HepG2 (cell line): ENCODE measurements at regions not wholly inside any gene's neighbourhood (a gene's known extent, or its start where the extent isn't known, plus 50 kb on each side); places are given as distances from the start of the nearest gene placed in this dataset.

Source experiments
- ATAC-seq: fragments of 200-7000 bp; cut with Tn5 transposase; 3 replicates; pipeline ENCODE4 v1.9.1; 2020; ENCODE audit warnings: mild to moderate bottlenecking, moderate library complexity
- BruUV-seq: library from RNA; stranded (reverse); fragments of 400-500 nt; replicated peaks from 2 replicates; lab custom pipeline; 2021; lab: Mats Ljungman, UMichigan
- CTCF ChIA-PET: fragments of 300-600 bp; formaldehyde crosslinking; extraction: SDS; loops from one replicate; lab custom pipeline; 2021; ENCODE audit warnings: low total read pairs, inconsistent platforms, low intra/inter-chr PET ratio; lab: Yijun Ruan, JAX
- POLR2A ChIA-PET: fragments of 350-600 bp; sonication (Branson Sonifier 250); formaldehyde crosslinking; loops from one replicate; lab custom pipeline; 2020; ENCODE audit warnings: antibody characterized with exemption, inconsistent platforms; lab: Yijun Ruan, JAX
- DNase-seq: peaks from one replicate; pipeline ENCODE4 v3.0.0-alpha.2; 2015; ENCODE audit warnings: low spot score
- FAIRE-seq: peaks from 3 replicates; lab custom pipeline; 2011; peaks lifted over from hg19 to GRCh38; lab: Jason Lieb, UNC
- H2AFZ ChIP-seq: one replicate; pipeline ENCODE4 v1.6.1; 2011; ENCODE audit warnings: low read length, inconsistent platforms
- H3K27ac ChIP-seq: fragments of 300-600 bp; 3 replicates; pipeline ENCODE4 v1.8.0; 2011; ENCODE audit warnings: mixed run types, mild to moderate bottlenecking, mixed read lengths, low read length, inconsistent platforms; ENCODE audit not compliant: insufficient read depth; ENCODE audit errors: extremely low read length
- H3K27me3 ChIP-seq, 2 experiments: fragments of 200-600 bp in 1 of 2; 2 replicates in 1 of 2; 3 replicates in 1 of 2; pipeline versions ENCODE4 v1.6.0 to v1.8.0; 2011; ENCODE audit warnings: low read length in 2 of 2, mild to moderate bottlenecking in 2 of 2, moderate library complexity in 2 of 2, inconsistent platforms in 1 of 2; ENCODE audit not compliant: insufficient read depth in 2 of 2, control insufficient read depth in 1 of 2
- H3K36me3 ChIP-seq, 2 experiments: fragments of 200-600 bp in 1 of 2; replicated peaks in 1 of 2; 2 replicates in 1 of 2; 3 replicates in 1 of 2; pipeline versions ENCODE4 v1.5.1 to v1.8.0; 2011; ENCODE audit warnings: low read length in 2 of 2, inconsistent platforms in 1 of 2; ENCODE audit not compliant: insufficient read depth in 2 of 2, control insufficient read depth in 1 of 2
- H3K4me1 ChIP-seq: 2 replicates; pipeline ENCODE4 v1.5.1; 2012; ENCODE audit warnings: low read length, inconsistent platforms; ENCODE audit not compliant: insufficient read depth
- H3K4me2 ChIP-seq: 2 replicates; pipeline ENCODE4 v1.6.0; 2011; ENCODE audit warnings: low read depth, low read length, inconsistent platforms
- H3K4me3 ChIP-seq, 3 experiments: fragments of 200-600 bp in 1 of 3; sonication (generic), shearing (Covaris generic) in 1 of 3; replicated peaks in 1 of 3; 2 replicates each; pipeline ENCODE4 v1.5.1; 2011 to 2016; ENCODE audit warnings: low read length in 3 of 3, inconsistent platforms in 2 of 3, low read depth in 2 of 3, mild to moderate bottlenecking in 2 of 3, control low read depth in 1 of 3, mixed read lengths in 1 of 3; ENCODE audit not compliant: insufficient read depth in 1 of 3
- H3K79me2 ChIP-seq: one replicate; pipeline ENCODE4 v1.6.1; 2011; ENCODE audit warnings: low read length, inconsistent platforms; ENCODE audit not compliant: insufficient read depth
- H3K9ac ChIP-seq: 2 replicates; pipeline ENCODE4 v1.6.0; 2011; ENCODE audit warnings: mild to moderate bottlenecking, low read depth, low read length, inconsistent platforms; ENCODE audit not compliant: insufficient read depth
- H3K9me3 ChIP-seq: 2 replicates; pipeline ENCODE4 v1.5.1; 2012; ENCODE audit warnings: mild to moderate bottlenecking, low read length
- H4K20me1 ChIP-seq: 2 replicates; pipeline ENCODE4 v1.6.0; 2011; ENCODE audit warnings: inconsistent platforms, mild to moderate bottlenecking, low read length, moderate library complexity; ENCODE audit not compliant: insufficient read depth
- ARHGAP35 ChIP-seq: sonication (generic); formaldehyde crosslinking; IDR thresholded peaks from 2 replicates; pipeline ENCODE4 v1.9.0; 2022; ENCODE audit warnings: mild to moderate bottlenecking, inconsistent platforms, moderate library complexity, missing genetic modification reagents, borderline replicate concordance
- CBX5 ChIP-seq: sonication (generic); formaldehyde crosslinking; IDR thresholded peaks from 2 replicates; pipeline ENCODE4 v1.4.0; 2020; ENCODE audit warnings: missing genetic modification reagents, borderline replicate concordance
- FOXA3 ChIP-seq: IDR thresholded peaks from 2 replicates; pipeline ENCODE4 v1.6.1; 2016; ENCODE audit warnings: missing genetic modification reagents, missing compliant biosample characterization
- HNRNPK ChIP-seq: fragments of 200-400 bp; formaldehyde crosslinking; IDR thresholded peaks from 2 replicates; pipeline ENCODE4 v1.6.1; 2018; ENCODE audit warnings: low read length, low read depth, moderate library complexity, mild to moderate bottlenecking; ENCODE audit not compliant: poor library complexity, severe bottlenecking
- NCOA1 ChIP-seq: sonication (generic); formaldehyde crosslinking; IDR thresholded peaks from 2 replicates; pipeline ENCODE4 v1.9.0; 2021; ENCODE audit warnings: missing genetic modification reagents
- POLR2G ChIP-seq: fragments of 200-400 bp; formaldehyde crosslinking; IDR thresholded peaks from 2 replicates; pipeline ENCODE4 v1.6.1; 2018; ENCODE audit warnings: mild to moderate bottlenecking, low read depth, low read length, moderate library complexity
- PRMT3 ChIP-seq: sonication (generic); formaldehyde crosslinking; IDR thresholded peaks from 2 replicates; pipeline ENCODE4 v1.8.1; 2022; ENCODE audit warnings: low read depth, mild to moderate bottlenecking, moderate library complexity, missing genetic modification reagents, borderline replicate concordance
- PRPF4 ChIP-seq: fragments of 200-400 bp; formaldehyde crosslinking; IDR thresholded peaks from 2 replicates; pipeline ENCODE4 v1.6.1; 2016; ENCODE audit warnings: low read length, low read depth; ENCODE audit not compliant: poor library complexity, severe bottlenecking
- SALL1 ChIP-seq: sonication (generic); formaldehyde crosslinking; IDR thresholded peaks from 2 replicates; pipeline ENCODE4 v1.8.0; 2022; ENCODE audit warnings: mild to moderate bottlenecking, missing genetic modification reagents
- TCF7 ChIP-seq: sonication (generic); IDR thresholded peaks from 2 replicates; pipeline ENCODE4 v1.6.1; 2016; ENCODE audit warnings: antibody characterized with exemption, low read depth
- THAP11 ChIP-seq: IDR thresholded peaks from 2 replicates; pipeline ENCODE4 v1.6.1; 2016; ENCODE audit warnings: missing biosample characterization, missing genetic modification reagents
- YEATS2 ChIP-seq: sonication (generic); formaldehyde crosslinking; IDR thresholded peaks from 2 replicates; pipeline ENCODE4 v1.4.0; 2020; ENCODE audit warnings: missing genetic modification reagents, borderline replicate concordance
- ZBTB37 ChIP-seq: sonication (generic); formaldehyde crosslinking; IDR thresholded peaks from 2 replicates; pipeline ENCODE4 v1.4.0; 2020; ENCODE audit warnings: mild to moderate bottlenecking, missing genetic modification reagents
- ZFAT ChIP-seq: sonication (generic); formaldehyde crosslinking; conservative IDR thresholded peaks from 2 replicates; pipeline ENCODE4 v1.8.1; 2023; ENCODE audit warnings: missing genetic modification reagents, inconsistent platforms
- ZFP36L2 ChIP-seq: sonication (generic); formaldehyde crosslinking; IDR thresholded peaks from 2 replicates; pipeline ENCODE4 v1.4.0; 2020; ENCODE audit warnings: missing genetic modification reagents
- ZNF143 ChIP-seq: sonication (generic); formaldehyde crosslinking; IDR thresholded peaks from 2 replicates; pipeline ENCODE4 v1.4.0; 2020; ENCODE audit warnings: missing genetic modification reagents
- ZNF264 ChIP-seq: sonication (generic); formaldehyde crosslinking; IDR thresholded peaks from 2 replicates; pipeline ENCODE4 v1.4.0; 2020; ENCODE audit warnings: missing genetic modification reagents
- ZNF34 ChIP-seq: sonication (generic); formaldehyde crosslinking; IDR thresholded peaks from 2 replicates; pipeline ENCODE4 v1.4.0; 2020; ENCODE audit warnings: mild to moderate bottlenecking, missing genetic modification reagents, borderline replicate concordance
- ZNF576 ChIP-seq: sonication (generic); formaldehyde crosslinking; IDR thresholded peaks from 2 replicates; pipeline ENCODE4 v1.4.0; 2020; ENCODE audit warnings: mild to moderate bottlenecking, missing genetic modification reagents
- ZNF761 ChIP-seq: sonication (generic); formaldehyde crosslinking; conservative IDR thresholded peaks from 2 replicates; pipeline ENCODE4 v1.4.0; 2020; ENCODE audit warnings: mild to moderate bottlenecking, missing genetic modification reagents
- ZNF780A ChIP-seq: sonication (generic); formaldehyde crosslinking; IDR thresholded peaks from 2 replicates; pipeline ENCODE4 v1.8.0; 2022; ENCODE audit warnings: mild to moderate bottlenecking, missing genetic modification reagents, moderate library complexity
- WGBS: methylation state at CpG from one replicate; pipeline ENCODE4 v1.1.6; 2017; ENCODE audit warnings: low lambda C conversion rate; 5-methylcytosine and 5-hydroxymethylcytosine counted together
- in situ Hi-C: cut with HindIII; loops from 2 replicates; pipeline ENCODE4 v1.10.0; 2017; ENCODE audit warnings: low pct_unique_long_range_greater_than_20kb; ENCODE audit not compliant: extremely low pct_ligation_motif_present
- intact Hi-C: fragments of 100-400 bp; cut with micrococcal nuclease; formaldehyde crosslinking; loops from one replicate; pipeline ENCODE4 v1.10.0; 2022; ENCODE audit not compliant: unreplicated experiment
- TF ChIP-seq, protein P1 (sequence below): sonication (generic); formaldehyde crosslinking; conservative IDR thresholded peaks from 2 replicates; pipeline ENCODE4 v1.4.0; 2020; ENCODE audit warnings: missing genetic modification reagents

GRCh38 chr10:42928064-42928463, 145.5 kb downstream of the BMS1 start (continued):
- TF ChIP-seq ZFP36L2 (CRISPR knock-in tag) = no peak
- TF ChIP-seq ZFAT (CRISPR knock-in tag) = no peak
- TF ChIP-seq PRMT3 (CRISPR knock-in tag) = no peak
- TF ChIP-seq SALL1 (CRISPR knock-in tag) = no peak
- no peak for TF ChIP-seq TCF7
- TF ChIP-seq THAP11 = no peak
- TF ChIP-seq PRPF4 = no peak
- TF ChIP-seq ZNF143 (CRISPR knock-in tag) = no peak

DNA sequence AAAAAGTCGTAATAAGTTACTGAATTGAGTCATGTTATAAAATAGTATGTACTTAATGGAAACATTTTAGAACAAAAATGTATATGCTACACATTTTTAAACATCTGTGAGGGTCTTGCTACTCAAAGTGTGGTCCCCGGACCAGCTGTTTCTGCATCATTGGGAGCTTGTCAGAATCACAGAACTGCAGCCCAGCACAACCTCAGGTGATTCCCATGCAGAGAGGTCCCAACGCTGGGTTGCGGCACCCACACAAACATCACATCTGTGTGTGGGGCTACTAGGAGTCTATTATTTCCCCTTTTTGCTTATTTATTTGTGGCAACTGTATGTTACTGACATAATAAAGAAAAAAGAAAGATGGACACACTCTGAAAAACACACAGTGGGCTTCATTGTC, 146.6 kb downstream of the BMS1 start:
- H3K4me1 ChIP-seq = no peaks in the 10 kb centered on the region
- ATAC-seq (no peak), DNase-seq (no peak), FAIRE-seq (no peak)
- no peaks in the 10 kb centered on the region for H3K9me3 ChIP-seq
- no peaks in the 10 kb centered on the region for H3K36me3 ChIP-seq
- H3K27ac ChIP-seq = no peak overlapping the region
- no peak overlapping the region for H2AFZ ChIP-seq
- 42% methylated on average over 4 of the region's 4 CpGs for WGBS
- H3K4me2 ChIP-seq = no peak overlapping the region
- no peak overlapping the region for H3K9ac ChIP-seq
- no peak overlapping the region for H3K4me3 ChIP-seq
- no peaks in the 10 kb centered on the region for H4K20me1 ChIP-seq
- CTCF ChIA-PET = no interaction called here
- intact Hi-C loops = no loop called here
- no peaks in the 10 kb centered on the region for H3K79me2 ChIP-seq
- no TSS peak for BruUV-seq
- peaks cover 13 to 55% of the 10 kb centered on the region in 2 experiments; a peak in 4 of 5 replicates for H3K27me3 ChIP-seq
- POLR2A ChIA-PET = no interaction called here
- in situ Hi-C loops = no loop called here
- TF ChIP-seq ZNF576 (CRISPR knock-in tag) (no peak), ZNF761 (CRISPR knock-in tag) (no peak), ZNF780A (CRISPR knock-in tag) (no peak), FOXA3 (CRISPR knock-in tag) (no peak), POLR2G (no peak), ZBTB37 (CRISPR knock-in tag) (no peak), YEATS2 (CRISPR knock-in tag) (no peak), ARHGAP35 (CRISPR knock-in tag) (no peak), HNRNPK (no peak), ZNF34 (CRISPR knock-in tag) (no peak), CBX5 (CRISPR knock-in tag) (no peak), ZNF264 (CRISPR knock-in tag) (no peak), ZFP36L2 (CRISPR knock-in tag) (no peak), NCOA1 (CRISPR knock-in tag) (no peak)
- TF ChIP-seq, protein P1, sequence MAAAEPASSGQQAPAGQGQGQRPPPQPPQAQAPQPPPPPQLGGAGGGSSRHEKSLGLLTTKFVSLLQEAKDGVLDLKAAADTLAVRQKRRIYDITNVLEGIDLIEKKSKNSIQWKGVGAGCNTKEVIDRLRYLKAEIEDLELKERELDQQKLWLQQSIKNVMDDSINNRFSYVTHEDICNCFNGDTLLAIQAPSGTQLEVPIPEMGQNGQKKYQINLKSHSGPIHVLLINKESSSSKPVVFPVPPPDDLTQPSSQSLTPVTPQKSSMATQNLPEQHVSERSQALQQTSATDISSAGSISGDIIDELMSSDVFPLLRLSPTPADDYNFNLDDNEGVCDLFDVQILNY (CRISPR knock-in tag) = no peak
